HepG2 (cell line): ENCODE measurements at regions not wholly inside any gene's neighbourhood (a gene's known extent, or its start where the extent isn't known, plus 50 kb on each side); places are given as distances from the start of the nearest gene placed in this dataset.
"Not testable (repeated sequence)": the region's sequence is repeated elsewhere in the genome, so short reads cannot be mapped to it uniquely, and the experiment has no call there.

Experiments
- ATAC-seq: fragments of 200-7000 bp; cut with Tn5 transposase; 3 replicates; pipeline ENCODE4 v1.9.1; 2020; ENCODE audit warnings: mild to moderate bottlenecking, moderate library complexity
- BruUV-seq: library from RNA; stranded (reverse); fragments of 400-500 nt; replicated peaks from 2 replicates; lab custom pipeline; 2021; lab: Mats Ljungman, UMichigan
- CTCF ChIA-PET: fragments of 300-600 bp; formaldehyde crosslinking; extraction: SDS; loops from one replicate; lab custom pipeline; 2021; ENCODE audit warnings: low total read pairs, inconsistent platforms, low intra/inter-chr PET ratio; lab: Yijun Ruan, JAX
- POLR2A ChIA-PET: fragments of 350-600 bp; sonication (Branson Sonifier 250); formaldehyde crosslinking; loops from one replicate; lab custom pipeline; 2020; ENCODE audit warnings: antibody characterized with exemption, inconsistent platforms; lab: Yijun Ruan, JAX
- DNase-seq: peaks from one replicate; pipeline ENCODE4 v3.0.0-alpha.2; 2015; ENCODE audit warnings: low spot score
- FAIRE-seq: peaks from 3 replicates; lab custom pipeline; 2011; peaks lifted over from hg19 to GRCh38; lab: Jason Lieb, UNC
- H2AFZ ChIP-seq: one replicate; pipeline ENCODE4 v1.6.1; 2011; ENCODE audit warnings: low read length, inconsistent platforms
- H3K27ac ChIP-seq: fragments of 300-600 bp; 3 replicates; pipeline ENCODE4 v1.8.0; 2011; ENCODE audit warnings: mixed run types, mild to moderate bottlenecking, mixed read lengths, low read length, inconsistent platforms; ENCODE audit not compliant: insufficient read depth; ENCODE audit errors: extremely low read length
- H3K27me3 ChIP-seq, 2 experiments: fragments of 200-600 bp in 1 of 2; 2 replicates in 1 of 2; 3 replicates in 1 of 2; pipeline versions ENCODE4 v1.6.0 to v1.8.0; 2011; ENCODE audit warnings: low read length in 2 of 2, mild to moderate bottlenecking in 2 of 2, moderate library complexity in 2 of 2, inconsistent platforms in 1 of 2; ENCODE audit not compliant: insufficient read depth in 2 of 2, control insufficient read depth in 1 of 2
- H3K36me3 ChIP-seq, 2 experiments: fragments of 200-600 bp in 1 of 2; replicated peaks in 1 of 2; 2 replicates in 1 of 2; 3 replicates in 1 of 2; pipeline versions ENCODE4 v1.5.1 to v1.8.0; 2011; ENCODE audit warnings: low read length in 2 of 2, inconsistent platforms in 1 of 2; ENCODE audit not compliant: insufficient read depth in 2 of 2, control insufficient read depth in 1 of 2
- H3K4me1 ChIP-seq: 2 replicates; pipeline ENCODE4 v1.5.1; 2012; ENCODE audit warnings: low read length, inconsistent platforms; ENCODE audit not compliant: insufficient read depth
- H3K4me2 ChIP-seq: 2 replicates; pipeline ENCODE4 v1.6.0; 2011; ENCODE audit warnings: low read depth, low read length, inconsistent platforms
- H3K4me3 ChIP-seq, 3 experiments: fragments of 200-600 bp in 1 of 3; sonication (generic), shearing (Covaris generic) in 1 of 3; replicated peaks in 1 of 3; 2 replicates each; pipeline ENCODE4 v1.5.1; 2011 to 2016; ENCODE audit warnings: low read length in 3 of 3, inconsistent platforms in 2 of 3, low read depth in 2 of 3, mild to moderate bottlenecking in 2 of 3, control low read depth in 1 of 3, mixed read lengths in 1 of 3; ENCODE audit not compliant: insufficient read depth in 1 of 3
- H3K79me2 ChIP-seq: one replicate; pipeline ENCODE4 v1.6.1; 2011; ENCODE audit warnings: low read length, inconsistent platforms; ENCODE audit not compliant: insufficient read depth
- H3K9ac ChIP-seq: 2 replicates; pipeline ENCODE4 v1.6.0; 2011; ENCODE audit warnings: mild to moderate bottlenecking, low read depth, low read length, inconsistent platforms; ENCODE audit not compliant: insufficient read depth
- H3K9me3 ChIP-seq: 2 replicates; pipeline ENCODE4 v1.5.1; 2012; ENCODE audit warnings: mild to moderate bottlenecking, low read length
- H4K20me1 ChIP-seq: 2 replicates; pipeline ENCODE4 v1.6.0; 2011; ENCODE audit warnings: inconsistent platforms, mild to moderate bottlenecking, low read length, moderate library complexity; ENCODE audit not compliant: insufficient read depth
- HNRNPK ChIP-seq: fragments of 200-400 bp; formaldehyde crosslinking; IDR thresholded peaks from 2 replicates; pipeline ENCODE4 v1.6.1; 2018; ENCODE audit warnings: low read length, low read depth, moderate library complexity, mild to moderate bottlenecking; ENCODE audit not compliant: poor library complexity, severe bottlenecking
- WGBS: methylation state at CpG from one replicate; pipeline ENCODE4 v1.1.6; 2017; ENCODE audit warnings: low lambda C conversion rate; 5-methylcytosine and 5-hydroxymethylcytosine counted together
- in situ Hi-C: cut with HindIII; loops from 2 replicates; pipeline ENCODE4 v1.10.0; 2017; ENCODE audit warnings: low pct_unique_long_range_greater_than_20kb; ENCODE audit not compliant: extremely low pct_ligation_motif_present
- intact Hi-C: fragments of 100-400 bp; cut with micrococcal nuclease; formaldehyde crosslinking; loops from one replicate; pipeline ENCODE4 v1.10.0; 2022; ENCODE audit not compliant: unreplicated experiment
- TF ChIP-seq, protein P1 (sequence below): sonication (generic); formaldehyde crosslinking; IDR thresholded peaks from 2 replicates; pipeline ENCODE4 v1.4.0; 2020; ENCODE audit warnings: missing genetic modification reagents
- TF ChIP-seq, protein P2 (sequence below): sonication (generic); formaldehyde crosslinking; IDR thresholded peaks from 2 replicates; pipeline ENCODE4 v1.4.0; 2020; ENCODE audit warnings: missing genetic modification reagents

DNA sequence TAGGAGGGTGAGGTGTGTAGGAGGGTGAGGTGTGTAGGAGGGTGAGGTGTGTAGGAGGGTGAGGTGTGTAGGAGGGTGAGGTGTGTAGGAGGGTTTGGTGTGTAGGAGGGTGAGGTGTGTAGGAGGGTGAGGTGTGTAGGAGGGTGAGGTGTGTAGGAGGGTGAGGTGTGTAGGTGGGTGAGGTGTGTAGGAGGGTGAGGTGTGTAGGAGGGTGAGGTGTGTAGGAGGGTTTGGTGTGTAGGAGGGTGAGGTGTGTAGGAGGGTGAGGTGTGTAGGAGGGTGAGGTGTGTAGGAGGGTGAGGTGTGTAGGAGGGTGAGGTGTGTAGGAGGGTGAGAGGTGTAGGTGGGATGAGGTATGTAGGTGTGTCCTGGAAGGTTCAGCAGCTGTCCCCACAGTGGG, 144.7 kb downstream of the DLL1 start:
- H3K4me3 ChIP-seq, H3K9me3 ChIP-seq, H3K4me2 ChIP-seq, H2AFZ ChIP-seq, ATAC-seq, BruUV-seq, DNase-seq, CTCF ChIA-PET, in situ Hi-C loops, POLR2A ChIA-PET, H3K36me3 ChIP-seq, intact Hi-C loops, H3K79me2 ChIP-seq, H4K20me1 ChIP-seq, H3K9ac ChIP-seq, H3K27ac ChIP-seq: not testable (repeated sequence)
- peak; percentile 98 for FAIRE-seq
- peak; percentile 18 for TF ChIP-seq HNRNPK
- H3K27me3 ChIP-seq = peaks cover 15 to 59% of the 10 kb centered on the region in 2 experiments; a peak in 4 of 5 replicates
- peaks cover 11% of the 10 kb centered on the region for H3K4me1 ChIP-seq

DNA sequence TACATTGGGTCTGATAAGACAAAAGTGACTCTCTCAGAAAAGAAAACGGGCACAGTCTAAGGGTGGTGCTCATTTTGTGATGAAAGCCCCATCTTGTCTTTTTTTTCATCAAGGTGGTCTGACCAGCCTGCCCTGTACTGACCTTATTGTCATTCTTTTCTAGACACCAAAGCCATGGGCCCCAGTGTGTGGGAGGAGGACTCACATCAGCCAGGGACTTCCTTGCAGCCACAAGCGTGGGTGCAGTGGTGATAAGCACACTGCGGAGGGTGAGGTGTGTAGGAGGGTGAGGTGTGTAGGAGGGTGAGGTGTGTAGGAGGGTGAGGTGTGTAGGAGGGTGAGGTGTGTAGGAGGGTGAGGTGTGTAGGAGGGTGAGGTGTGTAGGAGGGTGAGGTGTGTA, 145.2 kb downstream of the DLL1 start:
- WGBS = 14% methylated on average over 3 of the region's 3 CpGs
- H2AFZ ChIP-seq, H3K9me3 ChIP-seq, H3K9ac ChIP-seq, in situ Hi-C loops, FAIRE-seq, H4K20me1 ChIP-seq, BruUV-seq, POLR2A ChIA-PET, H3K36me3 ChIP-seq, H3K4me2 ChIP-seq, H3K79me2 ChIP-seq, CTCF ChIA-PET, DNase-seq, H3K27ac ChIP-seq, intact Hi-C loops, ATAC-seq, H3K4me3 ChIP-seq: not testable (repeated sequence)
- H3K4me1 ChIP-seq = peaks cover 11% of the 10 kb centered on the region
- H3K27me3 ChIP-seq = peaks cover 15 to 56% of the 10 kb centered on the region in 2 experiments; a peak in 4 of 5 replicates

DNA sequence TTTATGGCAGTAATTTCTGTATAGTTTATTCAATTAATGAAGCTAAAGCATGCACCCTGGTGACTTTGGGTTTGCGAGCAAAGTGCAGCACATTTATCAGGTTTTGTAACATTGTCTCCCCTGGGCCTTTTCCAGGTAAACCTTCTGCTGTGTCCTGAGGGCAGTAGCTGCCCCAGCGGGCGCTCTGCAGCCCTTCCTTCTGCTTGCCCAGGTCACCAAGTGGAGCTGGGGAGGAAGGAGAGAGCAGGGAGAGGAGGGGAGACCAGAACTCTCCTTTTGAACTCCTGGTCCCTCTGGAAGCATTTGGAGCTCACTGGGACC, 145.6 kb downstream of the DLL1 start:
- no peaks in the 10 kb centered on the region for H3K36me3 ChIP-seq
- H3K79me2 ChIP-seq = no peaks in the 10 kb centered on the region
- intact Hi-C loops (no loop called here), in situ Hi-C loops (no loop called here)
- H3K4me3 ChIP-seq = no peak overlapping the region
- 1% methylated on average over 3 of the region's 3 CpGs for WGBS
- ChIA-PET POLR2A (no interaction called here), CTCF (no interaction called here)
- no peak overlapping the region for H2AFZ ChIP-seq
- H3K4me2 ChIP-seq = no peak overlapping the region
- H3K4me1 ChIP-seq = peaks cover 11% of the 10 kb centered on the region
- no peaks in the 10 kb centered on the region for H4K20me1 ChIP-seq
- H3K9me3 ChIP-seq = no peaks in the 10 kb centered on the region
- DNase-seq = no peak
- no peak overlapping the region for H3K9ac ChIP-seq
- no peak overlapping the region for H3K27ac ChIP-seq
- FAIRE-seq = no peak
- ATAC-seq = no peak
- BruUV-seq = no TSS peak
- H3K27me3 ChIP-seq = peaks cover 12 to 51% of the 10 kb centered on the region in 2 experiments; a peak in 3 of 5 replicates
- TF ChIP-seq, protein P1, sequence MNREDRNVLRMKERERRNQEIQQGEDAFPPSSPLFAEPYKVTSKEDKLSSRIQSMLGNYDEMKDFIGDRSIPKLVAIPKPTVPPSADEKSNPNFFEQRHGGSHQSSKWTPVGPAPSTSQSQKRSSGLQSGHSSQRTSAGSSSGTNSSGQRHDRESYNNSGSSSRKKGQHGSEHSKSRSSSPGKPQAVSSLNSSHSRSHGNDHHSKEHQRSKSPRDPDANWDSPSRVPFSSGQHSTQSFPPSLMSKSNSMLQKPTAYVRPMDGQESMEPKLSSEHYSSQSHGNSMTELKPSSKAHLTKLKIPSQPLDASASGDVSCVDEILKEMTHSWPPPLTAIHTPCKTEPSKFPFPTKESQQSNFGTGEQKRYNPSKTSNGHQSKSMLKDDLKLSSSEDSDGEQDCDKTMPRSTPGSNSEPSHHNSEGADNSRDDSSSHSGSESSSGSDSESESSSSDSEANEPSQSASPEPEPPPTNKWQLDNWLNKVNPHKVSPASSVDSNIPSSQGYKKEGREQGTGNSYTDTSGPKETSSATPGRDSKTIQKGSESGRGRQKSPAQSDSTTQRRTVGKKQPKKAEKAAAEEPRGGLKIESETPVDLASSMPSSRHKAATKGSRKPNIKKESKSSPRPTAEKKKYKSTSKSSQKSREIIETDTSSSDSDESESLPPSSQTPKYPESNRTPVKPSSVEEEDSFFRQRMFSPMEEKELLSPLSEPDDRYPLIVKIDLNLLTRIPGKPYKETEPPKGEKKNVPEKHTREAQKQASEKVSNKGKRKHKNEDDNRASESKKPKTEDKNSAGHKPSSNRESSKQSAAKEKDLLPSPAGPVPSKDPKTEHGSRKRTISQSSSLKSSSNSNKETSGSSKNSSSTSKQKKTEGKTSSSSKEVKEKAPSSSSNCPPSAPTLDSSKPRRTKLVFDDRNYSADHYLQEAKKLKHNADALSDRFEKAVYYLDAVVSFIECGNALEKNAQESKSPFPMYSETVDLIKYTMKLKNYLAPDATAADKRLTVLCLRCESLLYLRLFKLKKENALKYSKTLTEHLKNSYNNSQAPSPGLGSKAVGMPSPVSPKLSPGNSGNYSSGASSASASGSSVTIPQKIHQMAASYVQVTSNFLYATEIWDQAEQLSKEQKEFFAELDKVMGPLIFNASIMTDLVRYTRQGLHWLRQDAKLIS (CRISPR knock-in tag) = no peak
- TF ChIP-seq, protein P2, sequence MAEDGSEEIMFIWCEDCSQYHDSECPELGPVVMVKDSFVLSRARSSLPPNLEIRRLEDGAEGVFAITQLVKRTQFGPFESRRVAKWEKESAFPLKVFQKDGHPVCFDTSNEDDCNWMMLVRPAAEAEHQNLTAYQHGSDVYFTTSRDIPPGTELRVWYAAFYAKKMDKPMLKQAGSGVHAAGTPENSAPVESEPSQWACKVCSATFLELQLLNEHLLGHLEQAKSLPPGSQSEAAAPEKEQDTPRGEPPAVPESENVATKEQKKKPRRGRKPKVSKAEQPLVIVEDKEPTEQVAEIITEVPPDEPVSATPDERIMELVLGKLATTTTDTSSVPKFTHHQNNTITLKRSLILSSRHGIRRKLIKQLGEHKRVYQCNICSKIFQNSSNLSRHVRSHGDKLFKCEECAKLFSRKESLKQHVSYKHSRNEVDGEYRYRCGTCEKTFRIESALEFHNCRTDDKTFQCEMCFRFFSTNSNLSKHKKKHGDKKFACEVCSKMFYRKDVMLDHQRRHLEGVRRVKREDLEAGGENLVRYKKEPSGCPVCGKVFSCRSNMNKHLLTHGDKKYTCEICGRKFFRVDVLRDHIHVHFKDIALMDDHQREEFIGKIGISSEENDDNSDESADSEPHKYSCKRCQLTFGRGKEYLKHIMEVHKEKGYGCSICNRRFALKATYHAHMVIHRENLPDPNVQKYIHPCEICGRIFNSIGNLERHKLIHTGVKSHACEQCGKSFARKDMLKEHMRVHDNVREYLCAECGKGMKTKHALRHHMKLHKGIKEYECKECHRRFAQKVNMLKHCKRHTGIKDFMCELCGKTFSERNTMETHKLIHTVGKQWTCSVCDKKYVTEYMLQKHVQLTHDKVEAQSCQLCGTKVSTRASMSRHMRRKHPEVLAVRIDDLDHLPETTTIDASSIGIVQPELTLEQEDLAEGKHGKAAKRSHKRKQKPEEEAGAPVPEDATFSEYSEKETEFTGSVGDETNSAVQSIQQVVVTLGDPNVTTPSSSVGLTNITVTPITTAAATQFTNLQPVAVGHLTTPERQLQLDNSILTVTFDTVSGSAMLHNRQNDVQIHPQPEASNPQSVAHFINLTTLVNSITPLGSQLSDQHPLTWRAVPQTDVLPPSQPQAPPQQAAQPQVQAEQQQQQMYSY (CRISPR knock-in tag) = no peak
